Middle frontal gyrus (tissue), 1 donor: ENCODE measurements at regions not wholly inside any gene's neighbourhood (a gene's known extent, or its start where the extent isn't known, plus 50 kb on each side); places are given as distances from the start of the nearest gene placed in this dataset.

Source experiments
- DNase-seq: peaks from one replicate; pipeline ENCODE4 v3.0.0-alpha.2; 2015; ENCODE audit warnings: low spot score; ENCODE audit errors: extremely low spot score

GRCh38 chr7:33754933-33755928 is 150.1 kb upstream of the BMPER start:
- no peak for DNase-seq

DNA sequence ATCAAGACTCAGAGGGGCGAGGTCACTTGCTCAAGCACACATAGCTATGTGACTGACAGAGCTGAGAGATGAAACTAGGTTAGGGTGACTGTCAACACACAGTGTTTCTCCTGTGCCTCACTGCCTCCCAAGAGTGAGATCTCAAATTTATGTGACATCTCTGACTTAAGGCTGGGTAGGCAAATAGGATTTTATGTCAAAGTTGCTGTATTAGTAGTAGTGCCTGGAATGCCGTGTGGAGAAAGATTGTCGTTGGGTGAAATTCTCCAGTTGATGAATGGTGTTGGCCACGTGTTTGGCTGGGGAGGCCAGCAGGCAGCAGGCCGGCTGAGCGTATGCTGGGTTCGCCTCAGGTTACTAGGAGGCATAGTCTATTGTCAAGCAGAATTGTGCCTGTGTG is 148.3 kb upstream of the BMPER start:
- no peak for DNase-seq

GRCh38 chr7:33757563-33758165 is 147.7 kb upstream of the BMPER start:
- DNase-seq = peak; percentile 9

- no peak for DNase-seq
Measured at GRCh38 chr7:33760146-33760545, 145.2 kb upstream of the BMPER start.

DNA sequence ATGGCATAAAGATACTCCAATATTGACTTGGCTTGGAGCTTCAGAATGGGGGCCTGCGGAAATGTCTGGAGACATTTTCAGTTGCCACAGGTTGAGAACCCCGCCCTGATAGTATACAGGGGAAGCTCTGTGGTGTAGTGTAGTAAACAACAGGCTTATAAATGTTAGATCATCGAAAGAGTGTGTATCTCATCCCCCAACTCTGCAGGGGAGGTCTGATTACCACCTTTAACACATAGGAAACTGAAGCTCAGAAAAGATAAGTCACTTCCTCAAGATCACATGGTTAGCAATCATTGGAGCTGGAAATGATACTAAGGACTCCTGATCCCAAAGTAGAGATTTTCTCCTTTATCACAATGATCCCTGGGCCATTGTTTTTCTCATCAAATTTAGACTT is 144.5 kb upstream of the BMPER start:
- DNase-seq = no peak

DNA sequence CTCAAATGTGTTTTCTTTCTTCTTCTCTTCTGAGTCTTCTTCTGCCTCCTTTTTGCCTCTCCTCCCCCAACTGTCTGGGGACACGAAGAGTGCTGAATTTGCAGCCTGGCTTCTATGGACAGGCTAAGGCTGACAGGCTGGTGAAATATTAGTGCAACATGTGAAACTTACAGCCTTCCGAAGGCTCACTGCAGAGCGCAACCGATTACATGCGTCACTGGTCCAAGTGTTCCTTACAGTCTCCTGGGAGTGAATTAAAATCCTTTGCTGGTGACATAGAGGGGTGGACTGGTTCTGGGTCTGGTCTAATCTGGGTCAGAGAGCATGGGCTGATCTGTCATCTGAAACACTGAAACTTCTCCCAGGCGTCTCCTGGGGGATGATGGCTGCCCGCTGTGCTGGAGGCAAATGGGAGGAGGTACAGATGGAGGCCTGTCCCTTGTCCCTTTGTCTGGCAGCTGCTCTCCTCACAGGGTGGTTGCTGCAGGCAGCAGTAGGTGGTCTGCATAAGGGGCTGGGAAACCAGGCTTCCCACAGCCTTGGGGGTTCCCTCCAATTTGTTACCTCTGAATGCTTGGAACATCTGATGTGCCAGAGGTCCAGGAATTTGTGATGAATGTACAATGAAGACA is 143.8 kb upstream of the BMPER start:
- no peak for DNase-seq

GRCh38 chr7:33762151-33762910 is 143.0 kb upstream of the BMPER start:
- no peak for DNase-seq

DNA sequence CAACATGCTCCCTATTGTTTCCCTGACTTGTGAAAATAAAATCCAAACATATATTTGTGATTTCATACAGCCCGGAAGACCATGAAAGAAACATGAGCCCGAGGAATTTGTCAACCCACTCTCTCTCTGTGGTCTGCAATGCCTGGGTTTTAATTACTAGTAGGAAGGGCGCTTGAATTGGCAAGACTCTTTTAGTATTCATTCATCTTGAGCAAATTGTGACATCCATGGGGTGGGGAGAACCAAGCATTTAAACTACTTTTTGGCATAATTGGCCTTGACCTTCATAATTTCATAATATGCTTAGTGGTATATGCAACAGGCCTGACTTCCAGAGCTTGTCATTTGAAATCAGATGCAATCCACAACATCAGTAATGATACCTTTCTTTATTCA is 142.4 kb upstream of the BMPER start:
- DNase-seq = no peak

DNA sequence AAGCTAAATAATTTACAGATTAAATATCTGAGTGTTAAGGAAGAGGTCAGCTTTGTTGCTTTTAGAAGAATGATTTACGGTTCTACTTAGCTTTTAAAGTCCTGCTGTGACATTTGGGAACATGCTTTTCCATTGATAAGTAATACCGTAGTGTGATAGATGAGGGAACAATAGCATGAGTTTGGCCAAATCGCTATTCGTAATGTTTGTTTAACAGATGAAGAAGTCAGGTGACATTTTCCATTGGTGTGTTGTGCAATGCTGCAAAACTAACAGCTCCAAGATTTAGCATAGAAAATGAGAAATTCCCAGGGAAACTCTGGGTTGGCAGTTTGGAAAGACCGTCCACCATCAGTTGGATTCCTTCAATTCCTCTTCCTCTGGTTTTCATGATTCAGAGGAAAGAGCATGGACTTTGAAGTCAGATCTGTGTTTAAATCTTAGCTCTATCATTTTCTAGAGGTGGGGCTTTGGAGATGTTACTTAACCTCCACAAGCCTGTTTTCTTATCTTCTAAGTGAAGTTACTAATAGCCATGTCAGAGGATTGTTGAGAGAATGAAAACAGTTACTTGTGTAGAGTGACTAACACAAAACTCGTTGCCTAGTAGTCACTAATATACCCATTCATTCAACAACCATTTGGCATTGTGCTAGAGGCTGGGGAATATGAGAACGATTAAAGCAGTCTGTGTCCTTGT is 140.4 kb upstream of the BMPER start:
- no peak for DNase-seq

DNA sequence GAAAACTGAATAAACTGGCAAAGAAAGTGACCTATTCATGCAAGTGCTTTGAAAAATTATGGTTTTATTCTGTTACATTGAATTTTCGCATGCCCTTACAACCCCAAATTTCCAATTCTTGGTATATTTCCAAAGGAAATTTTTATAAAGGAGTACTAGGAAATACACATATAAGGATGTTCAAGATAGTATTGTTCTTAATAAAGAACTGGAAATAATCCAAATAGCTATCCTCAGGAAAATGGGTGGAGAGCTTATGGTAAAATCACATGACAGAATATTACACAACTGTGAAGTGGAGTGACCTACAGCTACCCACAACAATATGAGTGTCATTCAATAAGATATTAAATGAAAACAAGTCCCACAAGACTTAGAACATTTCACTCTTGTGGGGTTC is 138.9 kb upstream of the BMPER start:
- DNase-seq = no peak

GRCh38 chr7:33769930-33770329 is 135.4 kb upstream of the BMPER start:
- DNase-seq = no peak

- no peak for DNase-seq
Measured at GRCh38 chr7:33770576-33770975, 134.8 kb upstream of the BMPER start.

GRCh38 chr7:33771422-33771821 is 133.9 kb upstream of the BMPER start:
- no peak for DNase-seq

DNA sequence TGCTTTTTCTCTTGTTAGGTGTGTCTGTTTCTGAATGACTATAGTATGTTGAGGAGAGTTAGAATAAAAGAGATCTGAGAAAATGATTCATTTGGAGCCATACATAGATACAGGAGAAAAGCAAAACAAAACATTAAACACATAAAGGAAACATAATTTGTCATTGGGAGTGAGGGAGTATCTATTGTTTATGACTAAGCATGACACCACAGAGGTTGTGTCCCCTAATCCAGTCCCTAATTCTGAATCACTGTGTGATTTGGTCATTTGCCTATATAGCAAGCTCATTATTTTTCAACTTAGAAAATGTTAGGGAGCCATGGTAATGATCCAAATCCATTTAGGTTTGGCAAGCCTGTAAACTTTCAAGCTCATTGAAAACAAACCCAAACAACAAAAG is 132.3 kb upstream of the BMPER start:
- DNase-seq = no peak

DNA sequence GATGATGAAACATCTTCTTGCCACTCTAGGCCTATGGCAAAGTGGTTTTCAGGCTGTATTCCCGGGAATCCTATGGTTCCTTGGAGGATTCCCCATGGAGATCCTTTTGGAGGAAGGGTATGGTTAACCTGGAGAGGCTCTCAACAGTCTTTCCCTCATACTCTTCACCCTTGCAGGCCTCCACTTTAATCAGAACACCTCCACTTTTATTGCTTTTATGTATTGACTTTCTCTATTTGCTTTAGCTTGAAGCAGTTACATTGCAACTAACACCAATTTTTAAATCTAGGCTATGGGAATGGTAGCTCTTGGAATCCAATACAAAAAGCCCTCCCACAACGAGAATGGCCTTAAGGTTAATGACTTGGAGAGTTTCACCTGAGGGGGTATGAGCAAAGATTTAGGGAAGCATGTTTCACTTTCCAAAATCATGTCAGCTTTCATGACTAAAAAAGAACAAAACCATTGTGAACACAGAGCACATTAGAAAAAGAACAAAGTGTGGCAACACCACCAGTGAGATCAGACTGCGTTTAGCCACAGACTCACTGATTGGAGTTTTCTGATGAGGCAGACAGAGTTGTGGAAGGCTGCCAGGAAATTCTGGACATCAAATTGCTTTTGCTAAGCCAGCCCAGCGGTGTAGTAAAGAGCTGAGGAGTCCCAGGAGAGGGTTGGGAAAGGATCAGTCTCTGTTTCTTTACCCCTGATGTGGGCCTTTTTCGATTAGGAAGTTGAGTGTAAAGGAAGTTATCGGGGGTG is 130.4 kb upstream of the BMPER start:
- DNase-seq = no peak

- DNase-seq = no peak
Measured at GRCh38 chr7:33775790-33776189, 129.5 kb upstream of the BMPER start.

DNA sequence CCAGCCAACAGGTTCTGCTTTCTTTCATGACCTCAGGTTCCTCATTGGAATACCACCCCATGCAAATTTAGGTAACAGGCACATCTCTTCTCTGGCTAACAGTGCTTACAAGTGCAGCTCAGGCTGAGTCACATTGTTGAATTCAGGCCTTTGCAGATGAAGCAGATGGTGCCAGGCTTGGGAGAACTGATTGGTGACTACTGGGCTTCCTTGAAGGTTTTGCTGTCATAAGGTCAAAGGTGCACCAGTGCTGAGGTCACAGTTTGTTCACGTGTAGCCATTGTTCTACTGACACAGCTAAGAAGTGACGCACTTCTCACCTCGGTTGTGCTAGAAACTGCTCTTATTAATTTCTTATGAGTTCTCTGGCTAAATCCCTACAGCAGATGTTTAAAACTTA is 128.6 kb upstream of the BMPER start:
- no peak for DNase-seq

DNA sequence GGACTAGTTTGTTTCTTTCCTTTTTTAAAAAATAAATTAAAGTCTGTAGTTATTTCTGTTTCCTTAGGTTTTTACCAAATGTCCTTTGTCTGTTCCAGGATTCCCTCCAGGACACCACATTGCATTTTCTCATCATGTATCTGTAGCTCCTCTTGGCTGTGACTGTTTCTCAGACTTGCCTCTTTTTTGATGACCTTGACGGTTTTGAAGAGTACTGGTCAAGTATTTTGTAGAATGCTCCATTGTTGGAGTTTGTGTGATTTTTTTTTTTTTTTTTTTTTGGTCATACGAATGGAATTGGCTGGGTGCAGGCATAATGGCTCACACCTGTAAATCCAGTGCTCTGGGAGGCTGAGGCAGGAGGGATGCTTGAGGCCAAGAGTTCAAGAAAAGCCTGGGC is 127.1 kb upstream of the BMPER start:
- DNase-seq = no peak

DNA sequence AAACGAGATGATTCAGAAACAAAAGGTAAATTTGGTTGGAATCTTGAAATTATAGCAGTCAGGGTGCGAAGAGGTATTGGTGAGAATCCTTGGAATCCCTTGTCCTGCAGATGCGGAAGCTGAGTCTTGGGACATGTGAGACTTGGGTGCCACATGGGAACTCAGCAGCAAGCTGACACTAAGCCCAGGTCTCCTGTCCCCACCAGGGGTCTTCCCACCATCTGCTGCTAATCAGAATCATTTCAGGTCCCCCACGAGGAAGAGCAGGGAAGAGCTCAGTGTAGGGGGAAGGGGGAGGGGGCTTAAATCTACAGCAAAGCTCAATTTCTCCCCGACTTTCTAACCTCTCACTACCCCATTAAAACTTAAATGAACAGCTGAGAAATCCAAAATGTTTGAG is 126.1 kb upstream of the BMPER start:
- no peak for DNase-seq

- DNase-seq = no peak
Measured at GRCh38 chr7:33781167-33781566, 124.2 kb upstream of the BMPER start.
